Erythroblast (primary cell): ENCODE measurements at regions not wholly inside any gene's neighbourhood (a gene's known extent, or its start where the extent isn't known, plus 50 kb on each side); places are given as distances from the start of the nearest gene placed in this dataset.

Experiments used
- GATA1 ChIP-seq: IDR thresholded peaks from 2 replicates; pipeline ENCODE4 v1.6.1; 2011; ENCODE audit warnings: low read depth, mild to moderate bottlenecking, control low read depth, low read length, moderate library complexity
- POLR2A ChIP-seq: IDR thresholded peaks from 2 replicates; pipeline ENCODE4 v1.6.1; 2011; ENCODE audit warnings: mild to moderate bottlenecking, low read length

DNA sequence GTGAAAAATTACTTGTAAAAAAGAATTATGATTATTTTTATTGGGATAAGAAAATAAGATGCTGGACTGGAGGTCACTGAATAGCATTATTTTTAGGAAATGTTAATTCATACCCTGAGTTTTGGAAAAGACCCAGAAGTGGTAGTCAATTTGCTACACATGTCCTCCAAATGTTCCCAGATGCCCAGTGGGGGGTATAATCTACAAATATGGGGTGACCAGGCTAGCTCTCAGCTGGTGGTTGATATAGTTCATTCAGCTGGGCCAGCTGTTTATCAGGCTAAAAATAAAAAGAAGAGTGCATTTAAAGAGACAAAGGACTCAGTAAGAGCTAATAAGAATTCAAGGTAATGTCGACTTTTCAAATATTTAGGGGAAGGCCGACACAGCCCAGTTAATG is 402.0 kb upstream of the GOLIM4 start:
- no peak for TF ChIP-seq POLR2A
- TF ChIP-seq GATA1: no peak
